Stimulated activated CD8-positive, alpha-beta memory T cell treated with anti-CD3 and anti-CD28 coated beads, Interleukin-4, amount 100 ng/mL, for 48 hours (primary cell): ENCODE measurements at regions not wholly inside any gene's neighbourhood (a gene's known extent, or its start where the extent isn't known, plus 50 kb on each side); places are given as distances from the start of the nearest gene placed in this dataset.
"Not testable (repeated sequence)": the region's sequence is repeated elsewhere in the genome, so short reads cannot be mapped to it uniquely, and the experiment has no call there.

Experiments used
- DNase-seq: peaks from one replicate; pipeline ENCODE4 v3.0.0-alpha.2; 2020

DNA sequence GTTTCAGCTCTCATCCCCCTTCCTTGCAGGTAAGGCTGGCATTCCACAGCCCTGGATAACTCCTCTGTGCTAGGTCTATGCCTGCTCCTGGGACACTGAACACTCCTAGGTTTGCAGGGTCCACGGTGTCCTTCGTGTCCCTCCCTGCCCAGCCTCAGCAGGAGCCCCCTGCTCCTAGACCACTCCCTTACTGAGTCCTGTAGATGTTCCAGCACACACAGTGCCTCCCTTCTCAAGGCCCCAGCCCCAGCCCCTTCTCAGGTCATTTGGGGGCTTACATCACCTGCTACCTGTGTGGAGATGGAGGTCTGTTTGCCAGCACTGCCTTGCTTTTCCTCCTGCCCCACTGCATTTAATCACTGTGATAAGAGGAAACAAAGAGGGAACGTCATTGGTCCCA, 146.4 kb upstream of the TNP1 start:
- DNase-seq: no peak

DNA sequence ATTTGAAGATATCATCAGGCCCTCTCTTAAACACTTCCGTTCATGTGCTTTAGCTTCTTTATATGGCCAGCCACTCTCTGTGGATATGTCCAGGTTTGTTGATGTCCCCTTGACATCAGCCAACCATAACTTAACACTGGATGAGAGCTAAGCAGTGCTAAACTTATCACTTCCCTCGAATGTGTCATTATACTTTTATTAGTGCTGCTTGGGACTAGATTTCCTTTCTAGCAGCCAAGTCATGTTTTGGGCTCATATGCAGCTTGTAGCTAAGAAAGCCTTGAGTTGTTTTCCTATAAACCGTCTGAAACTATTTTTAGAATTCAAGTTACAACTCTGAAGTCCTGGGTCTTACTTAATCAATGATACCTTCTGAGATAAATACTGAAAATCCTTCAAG, 144.8 kb upstream of the TNP1 start:
- DNase-seq: no peak

DNA sequence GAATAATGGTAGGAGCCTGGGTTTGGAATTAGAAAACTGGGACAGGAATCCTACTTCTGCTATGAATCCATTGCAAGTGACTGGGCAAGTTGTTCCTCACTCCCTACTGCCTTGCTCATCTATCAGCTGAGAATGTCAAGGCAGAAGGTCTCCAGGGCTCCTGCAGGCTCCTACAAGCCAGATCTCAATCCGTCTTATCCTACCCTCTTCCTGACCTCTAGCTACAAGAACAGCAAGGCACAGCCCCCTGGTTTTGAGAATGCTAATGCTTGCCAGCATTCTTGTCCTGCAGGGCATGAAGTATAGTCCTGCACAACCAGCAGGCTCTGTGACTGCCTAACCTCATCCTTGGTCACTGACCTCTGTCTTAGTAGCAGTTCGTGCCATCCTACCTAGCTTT, 141.9 kb upstream of the TNP1 start:
- DNase-seq: no peak

DNA sequence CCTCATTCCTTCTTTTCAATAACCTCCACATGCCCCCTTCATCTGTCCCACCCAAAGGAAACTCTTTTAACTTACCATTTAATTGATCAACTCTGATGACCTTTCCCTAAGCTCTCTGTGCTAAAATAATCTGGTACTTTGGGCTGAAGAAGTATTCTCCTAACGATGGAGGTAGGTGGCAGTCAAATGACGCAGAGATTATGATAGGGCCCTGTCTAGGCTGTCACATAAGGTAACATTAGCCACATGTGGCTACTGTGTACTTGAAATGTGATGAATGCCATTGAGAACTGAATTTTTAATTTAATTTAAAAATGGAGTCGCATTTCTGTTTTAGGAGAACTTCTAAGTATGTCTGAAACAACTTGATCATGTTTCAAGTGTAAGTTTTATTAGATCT, 140.5 kb upstream of the TNP1 start:
- DNase-seq: no peak

DNA sequence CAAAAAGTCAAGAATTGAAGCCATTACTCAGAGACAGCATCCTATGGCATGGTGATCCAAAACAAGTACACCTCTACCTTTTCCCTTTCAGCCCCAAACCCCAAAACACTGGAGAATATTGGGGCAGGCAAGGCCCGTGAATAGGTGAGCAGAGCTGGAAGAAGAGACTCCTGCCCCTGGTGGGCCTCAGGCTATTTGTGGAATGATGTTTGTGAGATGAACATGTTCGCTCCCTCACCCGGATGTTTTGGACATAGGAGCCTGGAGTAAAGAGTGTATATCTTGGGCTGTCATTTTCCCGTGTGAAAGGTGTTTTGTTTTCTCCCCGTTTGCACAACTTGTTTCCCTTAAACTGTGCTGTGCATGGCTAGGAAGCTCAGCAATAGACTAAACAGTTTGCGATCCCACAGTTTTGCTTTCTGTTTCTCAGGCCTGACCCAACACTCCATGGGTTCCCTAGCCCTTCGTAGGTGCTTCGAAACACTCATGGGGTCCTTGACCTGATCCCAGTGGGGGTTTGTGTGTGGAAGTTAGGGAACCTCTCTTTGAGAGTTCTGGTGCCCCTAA, 136.5 kb upstream of the TNP1 start:
- DNase-seq: no peak

DNA sequence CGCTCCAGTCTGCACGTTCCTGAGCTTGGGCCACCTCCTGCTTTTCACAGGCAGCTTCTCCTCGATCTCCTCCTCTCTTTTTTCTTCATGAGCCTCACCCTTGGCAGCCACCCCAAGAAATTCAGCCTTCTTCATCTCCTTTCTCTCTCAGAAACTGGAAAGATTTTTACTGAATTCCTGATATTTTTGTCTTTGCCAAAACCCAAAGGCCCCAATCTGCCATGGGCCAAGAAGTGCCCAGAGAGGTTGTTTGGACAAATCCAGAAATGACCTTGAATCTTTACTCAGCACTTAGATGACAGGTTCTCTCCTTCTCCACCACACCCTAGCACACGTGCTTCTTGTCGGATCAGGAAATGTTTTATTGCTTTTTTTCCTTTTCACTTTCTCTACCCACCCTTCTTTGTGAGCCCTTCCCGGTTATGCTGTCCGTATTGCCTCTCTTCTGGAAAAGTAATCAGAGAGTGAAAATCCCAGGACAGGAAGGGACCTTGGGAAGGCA, 134.5 kb upstream of the TNP1 start:
- DNase-seq: no peak

DNA sequence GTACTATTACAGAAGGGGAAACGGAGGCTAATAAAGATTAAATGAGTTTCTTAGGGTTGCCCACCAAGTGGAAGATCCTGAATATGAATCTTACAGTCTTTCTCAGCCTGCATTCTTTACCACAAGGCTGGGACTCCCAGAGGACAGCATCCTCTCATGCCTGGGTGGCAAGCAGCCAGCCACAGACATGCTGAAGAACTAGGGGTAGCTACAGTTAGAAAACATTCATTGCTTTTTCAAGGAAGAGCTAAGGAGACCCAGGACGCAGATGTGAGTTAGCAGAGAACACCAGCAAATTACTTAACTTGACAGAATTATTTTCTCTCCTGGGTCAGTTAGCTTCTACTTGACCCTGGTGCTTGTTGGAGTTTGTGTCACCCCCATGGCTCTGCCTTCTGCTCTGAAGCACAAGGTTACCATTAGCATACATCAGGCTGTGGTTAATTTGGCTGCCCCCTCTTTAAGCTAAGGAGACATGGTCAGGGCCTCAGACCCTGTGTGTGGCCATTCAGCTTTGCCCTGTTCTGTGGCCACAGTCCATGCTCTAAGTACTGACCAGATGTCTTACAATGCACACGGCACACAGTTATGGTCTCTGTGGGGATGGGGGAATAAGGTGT, 132.3 kb upstream of the TNP1 start:
- no peak for DNase-seq

DNA sequence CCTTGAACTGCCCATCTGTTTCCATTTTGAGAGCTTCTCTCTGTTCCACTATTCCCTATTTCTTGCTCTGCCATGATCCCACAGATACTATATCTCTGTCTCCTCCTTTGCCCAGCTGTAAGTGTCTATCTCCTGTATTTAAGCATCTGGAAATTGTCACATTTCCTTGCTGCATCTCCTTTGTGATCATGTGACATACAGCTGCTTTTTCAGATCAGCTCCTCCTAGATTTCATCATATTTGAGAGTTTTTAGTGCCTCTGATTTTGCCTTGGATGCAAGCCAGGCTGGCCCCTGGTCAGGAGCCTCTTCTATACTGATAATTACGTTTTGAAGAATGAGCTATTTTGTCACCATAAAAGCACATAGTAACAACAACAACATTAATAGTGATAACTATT, 131.7 kb upstream of the TNP1 start:
- DNase-seq: no peak

DNA sequence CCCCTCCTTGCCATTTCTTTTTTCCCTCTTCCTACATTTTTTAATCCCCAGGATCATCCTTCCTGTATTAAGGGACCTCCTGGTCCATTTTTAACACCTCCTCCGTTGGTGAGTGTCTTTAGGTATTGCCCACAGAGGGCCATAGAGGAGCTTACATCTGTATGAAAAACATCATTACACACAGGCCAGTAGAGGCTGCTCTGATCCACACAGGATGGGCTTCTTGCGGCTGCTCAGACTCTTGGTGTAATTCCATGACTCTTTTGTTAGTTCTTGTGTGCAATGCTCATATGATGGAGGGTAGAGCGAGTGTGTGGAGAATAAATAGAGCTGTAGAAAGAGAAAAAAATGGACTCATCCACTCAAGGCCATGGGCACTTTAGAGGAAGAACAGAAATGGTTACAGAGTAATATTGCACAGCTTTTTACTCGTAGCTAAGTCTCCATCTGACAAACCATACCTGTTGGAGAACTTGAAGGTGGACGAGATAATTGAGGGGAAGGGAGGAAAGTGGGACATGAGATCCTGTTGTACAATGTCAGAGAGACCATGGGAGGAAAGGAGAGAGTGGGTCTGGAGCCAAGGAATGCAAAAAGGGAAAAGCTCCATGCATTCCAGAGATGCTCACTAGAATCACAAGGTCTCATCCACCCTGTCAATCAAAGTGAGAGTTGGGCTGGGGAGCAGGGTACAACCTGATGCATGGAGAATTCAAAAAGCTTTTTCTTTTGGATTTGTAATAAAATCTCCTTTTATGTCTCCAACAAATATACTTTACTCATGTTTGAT, 129.7 kb upstream of the TNP1 start:
- no peak for DNase-seq

DNA sequence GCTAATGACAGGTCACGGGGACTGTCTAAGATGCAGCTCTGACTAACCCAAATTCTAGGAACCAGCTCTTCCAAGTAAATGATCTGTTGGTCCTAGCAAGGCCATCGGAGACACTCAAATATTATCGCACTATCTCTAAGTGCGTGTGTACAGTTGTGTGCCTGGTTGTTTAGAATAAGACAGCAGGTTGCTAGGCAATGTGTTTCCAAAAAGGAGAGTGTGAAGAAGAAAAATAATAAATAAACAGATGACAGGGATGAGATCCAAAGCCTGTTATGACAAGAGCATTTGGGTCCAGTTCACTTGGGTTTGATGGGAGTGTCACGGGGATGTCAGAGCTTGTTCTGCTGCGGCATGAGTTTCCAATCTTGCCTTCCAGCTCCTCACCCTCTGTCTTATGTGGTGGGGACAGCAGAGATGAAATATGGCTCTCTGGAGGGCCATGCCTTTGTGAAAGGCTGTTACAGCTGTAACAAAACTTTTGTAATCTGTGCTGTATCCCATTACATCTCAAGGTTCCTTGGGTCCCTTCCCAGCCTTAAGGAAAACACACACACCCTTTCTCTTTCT, 127.5 kb upstream of the TNP1 start:
- no peak for DNase-seq

DNA sequence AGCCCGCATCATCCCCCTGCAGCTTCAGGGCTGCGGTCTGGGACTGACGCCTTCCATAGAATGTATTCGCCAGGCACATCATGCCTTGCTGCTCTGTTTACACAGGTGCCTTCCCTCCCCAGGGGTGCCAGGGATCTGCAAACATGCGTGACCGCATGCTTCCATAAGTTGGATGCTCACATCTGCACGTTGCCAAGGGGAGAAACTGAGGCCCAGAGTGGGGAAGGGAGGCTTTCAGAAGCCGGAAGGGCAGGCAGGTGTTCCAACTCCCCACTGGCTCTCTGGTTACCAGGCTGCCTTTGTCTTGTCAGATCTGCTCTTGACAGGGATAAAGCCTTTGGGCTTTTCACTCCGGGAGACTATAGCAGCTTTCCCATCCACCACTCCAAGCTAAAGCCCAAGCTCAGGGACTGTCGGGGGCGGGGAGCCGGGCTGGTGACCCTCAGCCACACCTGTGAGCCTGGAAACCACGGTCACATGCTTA, 125.8 kb upstream of the TNP1 start:
- no peak for DNase-seq

DNA sequence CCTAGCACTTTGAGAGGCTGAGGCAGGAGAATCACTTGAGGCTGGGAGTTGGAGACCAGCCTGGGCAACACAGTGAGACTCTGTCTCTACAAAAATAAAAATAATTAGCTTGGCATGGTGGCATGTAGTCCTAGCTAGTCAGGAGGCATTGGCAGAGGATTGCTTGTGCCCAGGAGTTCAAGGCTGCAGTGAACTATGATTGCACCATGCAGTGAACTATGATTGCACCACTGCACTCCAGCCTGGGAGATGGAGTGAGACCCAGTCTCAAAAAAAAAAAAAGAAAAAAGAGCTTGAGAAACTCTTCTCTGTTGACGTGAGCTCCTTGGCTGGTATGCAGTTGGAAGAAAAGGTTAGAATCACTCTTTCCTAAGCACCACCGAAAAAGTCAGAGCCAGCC, 125.1 kb upstream of the TNP1 start:
- DNase-seq: no peak

DNA sequence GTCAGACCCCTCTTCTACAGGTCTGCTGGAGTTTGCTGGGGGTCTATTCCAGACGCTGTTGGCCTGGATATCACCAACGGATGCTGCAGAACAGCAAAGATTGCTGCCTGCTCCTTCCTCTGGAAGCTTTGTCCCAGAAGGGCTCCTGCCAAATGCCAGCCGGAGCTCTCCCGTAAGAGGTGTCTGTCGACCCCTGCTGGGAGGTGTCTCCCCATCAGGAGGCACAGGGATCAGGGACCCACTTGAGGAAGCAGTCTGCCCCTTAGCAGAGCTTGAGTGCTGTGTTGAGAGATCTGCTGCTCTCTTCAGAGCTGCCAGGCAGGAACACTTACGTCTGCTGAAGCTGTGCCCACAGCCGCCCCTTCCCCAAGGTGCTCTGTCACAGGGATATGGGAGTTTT, 122.1 kb upstream of the TNP1 start:
- not testable (repeated sequence) for DNase-seq

DNA sequence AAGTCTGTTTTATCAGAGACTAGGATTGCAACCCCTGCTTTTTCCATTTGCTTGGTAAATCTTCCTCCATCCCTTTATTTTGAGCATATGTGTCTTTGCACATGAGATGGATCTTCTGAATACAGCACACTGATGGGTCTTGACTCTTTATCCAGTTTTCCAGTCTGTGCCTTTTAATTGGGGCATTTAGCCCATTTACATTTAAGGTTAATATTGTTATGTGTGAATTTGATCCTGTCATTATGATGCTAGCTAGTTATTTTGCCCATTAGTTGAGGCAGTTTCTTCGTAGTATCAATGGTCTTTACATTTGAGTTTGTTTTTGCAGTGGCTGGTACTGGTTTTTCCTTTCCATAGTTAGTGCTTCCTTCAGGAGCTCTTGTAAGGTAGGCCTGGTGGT, 120.6 kb upstream of the TNP1 start:
- DNase-seq: not testable (repeated sequence)

DNA sequence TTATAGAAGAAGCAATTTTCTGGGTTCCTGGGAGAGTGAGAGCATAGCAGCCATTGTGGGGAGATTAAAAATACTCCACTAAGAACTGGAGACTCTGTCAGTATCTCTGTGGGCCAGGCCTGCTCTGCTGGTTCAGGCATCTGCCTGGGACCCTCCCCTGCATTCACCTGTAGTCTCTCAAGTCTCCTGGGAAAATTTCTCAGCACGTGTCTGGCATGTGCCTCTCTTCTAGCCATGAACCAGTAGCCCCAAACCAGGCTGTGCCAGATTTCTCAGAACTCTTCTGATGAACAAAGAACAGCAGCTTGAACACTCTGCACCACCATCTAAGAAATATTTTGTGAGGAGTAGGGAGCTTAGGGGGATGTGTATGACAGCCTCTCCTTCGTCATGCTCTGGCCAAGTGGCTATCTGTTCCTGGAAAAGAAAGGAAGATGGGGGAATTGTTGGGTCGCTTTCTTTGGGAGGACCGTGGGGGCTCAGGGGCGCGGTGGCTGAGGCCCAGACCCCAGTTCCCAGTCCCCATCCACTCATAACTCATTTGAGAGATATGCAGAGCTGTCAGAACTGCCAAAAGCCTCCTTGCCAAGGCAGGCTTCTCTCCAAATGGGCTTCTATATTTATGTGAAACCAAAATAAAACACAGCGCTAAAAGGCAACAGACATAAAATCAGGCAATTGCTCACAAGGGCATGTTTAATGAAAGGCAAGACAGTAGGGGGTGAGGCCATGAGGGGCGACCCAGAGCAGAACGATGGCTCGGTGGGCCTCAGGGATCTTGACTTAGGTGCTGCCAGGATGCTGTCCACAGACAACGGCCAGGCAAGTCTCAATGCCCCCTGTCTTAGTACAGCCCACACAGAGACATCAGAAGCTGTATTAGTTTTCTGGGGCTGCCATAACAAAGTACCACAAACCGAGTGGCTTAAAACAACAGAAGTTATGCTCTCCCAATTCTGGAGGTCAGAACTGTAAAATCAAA, 114.7 kb upstream of the TNP1 start:
- DNase-seq: no peak

DNA sequence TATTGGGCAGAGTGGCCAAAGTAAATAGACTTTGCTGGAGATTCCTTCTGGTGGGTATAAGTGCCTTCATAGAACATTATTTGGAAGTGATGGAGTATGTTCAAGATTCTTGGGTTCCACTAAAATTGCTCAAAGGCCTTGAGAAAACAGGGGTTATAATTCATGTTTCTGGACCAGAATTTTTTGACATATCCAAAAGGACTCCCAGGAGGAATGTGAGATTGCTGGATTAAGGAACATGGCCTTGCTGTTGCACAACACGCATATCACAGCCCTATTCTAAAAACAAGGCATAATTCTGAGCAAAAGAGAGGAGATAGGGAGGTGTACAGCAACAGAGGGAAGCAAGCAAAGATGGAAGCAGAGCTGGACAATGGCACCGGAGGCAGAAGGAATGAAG, 111.7 kb upstream of the TNP1 start:
- DNase-seq: no peak

DNA sequence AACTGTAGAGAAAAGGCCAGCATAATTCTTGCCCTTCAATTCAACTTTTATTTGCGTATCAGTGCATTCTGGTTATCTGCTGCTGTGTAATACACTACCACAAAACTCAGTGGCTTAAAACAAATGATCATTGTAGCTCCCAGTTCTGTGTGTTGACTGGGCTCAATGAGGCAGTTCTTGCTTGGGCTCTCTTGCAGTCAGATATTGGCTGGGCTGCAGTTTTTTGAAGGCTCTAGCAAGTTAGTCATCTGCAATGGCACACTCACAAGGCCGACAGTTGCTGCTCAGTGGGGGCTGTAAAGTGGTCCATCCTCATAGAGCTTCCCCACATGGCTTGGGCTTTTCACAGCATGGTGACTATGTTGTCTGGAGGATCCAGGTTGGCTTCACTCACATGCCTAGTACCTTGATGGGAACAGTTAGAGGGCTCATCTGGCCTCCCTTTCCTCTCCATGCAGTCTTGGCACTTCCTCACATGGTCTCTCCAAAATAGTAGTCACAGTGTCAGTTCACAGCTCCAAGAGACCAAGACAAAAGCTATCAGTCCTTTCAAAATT, 110.6 kb upstream of the TNP1 start:
- DNase-seq: no peak

DNA sequence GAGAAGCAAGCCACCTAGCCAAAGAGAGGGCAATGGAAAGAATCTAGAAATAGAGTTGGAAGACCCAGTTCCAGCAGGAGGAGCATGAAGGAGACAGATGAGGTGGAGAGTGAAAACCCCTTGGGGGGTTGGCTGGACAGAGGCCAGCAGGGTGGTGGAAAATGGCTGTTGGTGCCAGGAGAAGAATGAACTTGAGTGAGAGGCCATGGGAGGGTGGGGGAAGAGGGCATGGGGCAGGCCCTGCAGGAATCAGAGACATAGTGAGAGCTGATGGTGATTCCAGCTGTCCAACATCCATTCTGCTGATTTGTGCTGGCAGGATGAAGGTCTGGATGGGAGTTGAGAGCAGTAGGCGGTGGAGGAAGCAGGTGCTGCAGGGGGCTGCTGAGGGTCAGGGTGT, 108.0 kb upstream of the TNP1 start:
- DNase-seq: no peak

DNA sequence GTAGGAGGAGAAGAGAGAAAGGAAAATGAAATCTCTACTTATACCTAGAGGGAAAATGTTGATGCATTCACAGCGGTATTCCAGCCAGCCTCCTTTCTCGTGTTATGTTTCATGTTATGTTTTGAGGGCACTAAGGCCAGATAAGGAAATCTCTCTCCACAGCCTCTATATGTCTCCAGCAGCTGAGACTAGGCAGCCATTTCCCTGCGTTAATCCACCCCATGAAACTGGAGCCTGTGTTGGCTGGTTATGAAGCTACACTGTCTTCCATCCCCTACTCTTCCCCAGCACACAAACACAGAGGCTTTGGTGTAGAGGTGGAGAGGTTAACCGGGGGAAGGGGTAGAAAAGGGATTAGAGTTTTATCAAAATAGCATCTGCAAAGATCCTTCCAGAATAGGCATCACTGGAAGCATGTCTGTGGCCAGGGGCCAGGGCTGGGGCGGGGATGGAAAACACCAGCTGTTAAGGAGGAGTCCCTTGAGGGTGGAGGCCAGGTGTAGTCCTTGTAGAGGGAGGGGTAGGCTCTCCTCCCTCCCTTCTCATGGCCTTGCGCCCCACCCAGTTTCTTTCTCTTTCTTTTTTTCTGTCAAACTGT, 100.9 kb upstream of the TNP1 start:
- DNase-seq: no peak

DNA sequence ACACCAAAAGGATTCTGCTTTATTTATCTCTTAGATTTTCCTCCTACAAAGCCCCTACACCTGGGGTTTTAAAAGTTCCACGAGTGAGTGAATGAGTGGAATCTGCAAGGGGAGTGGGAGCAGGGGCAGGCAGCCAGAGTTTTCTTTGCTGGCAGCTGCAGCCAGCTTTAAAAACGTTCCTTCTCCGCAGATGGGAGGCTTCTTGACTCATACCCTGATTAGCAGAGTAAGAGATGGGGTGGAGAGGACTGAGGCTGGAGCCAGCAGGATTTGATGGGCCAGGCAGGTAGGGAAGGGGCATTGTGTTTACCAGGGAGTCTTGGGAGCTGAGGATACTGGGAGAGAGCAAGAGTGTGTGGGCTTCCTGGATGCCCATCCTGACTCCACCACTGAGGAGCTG, 99.6 kb upstream of the TNP1 start:
- DNase-seq: no peak

DNA sequence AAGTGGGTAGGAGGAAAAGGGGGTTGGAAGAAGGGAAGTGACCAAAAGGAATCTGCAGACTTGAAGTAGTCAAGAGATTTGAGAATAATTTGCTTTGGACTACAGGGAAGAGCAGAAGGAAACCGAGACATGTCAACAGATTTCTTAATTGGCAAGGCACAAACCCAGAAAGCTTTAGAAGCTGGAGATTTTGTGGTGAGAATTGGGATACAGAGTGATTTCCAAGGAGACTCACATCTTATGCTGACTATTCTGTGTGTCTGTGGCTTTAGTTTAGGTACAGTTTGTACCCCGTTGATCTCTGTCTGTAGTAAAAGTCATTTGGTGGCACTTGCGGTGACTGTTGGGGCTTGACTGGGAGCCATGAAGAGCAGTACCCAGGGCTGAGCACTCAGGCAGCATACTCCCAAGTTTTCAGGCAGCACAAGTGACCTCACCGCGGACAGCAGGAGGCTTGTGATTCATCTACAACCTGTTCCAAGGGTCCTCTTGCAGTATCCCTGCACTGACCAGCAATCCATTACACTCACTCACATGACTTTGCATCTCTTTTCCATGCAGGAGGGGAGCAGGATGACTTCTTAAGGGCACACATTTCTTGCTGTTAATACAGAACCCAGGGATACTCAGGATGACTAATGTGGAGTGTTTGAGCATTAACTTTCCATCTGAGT, 97.1 kb upstream of the TNP1 start:
- DNase-seq: no peak
